Activated CD4-positive, alpha-beta memory T cell treated with anti-CD3 and anti-CD28 coated beads for 36 hours (primary cell): ENCODE measurements at regions not wholly inside any gene's neighbourhood (a gene's known extent, or its start where the extent isn't known, plus 50 kb on each side); places are given as distances from the start of the nearest gene placed in this dataset.

Experiments used
- CTCF ChIA-PET: fragments of 350-600 bp; sonication (Branson Sonifier 250); formaldehyde crosslinking; loops from one replicate; lab custom pipeline; 2021; ENCODE audit warnings: antibody characterized with exemption, inconsistent platforms; lab: Charles Lee
- POLR2A ChIA-PET: fragments of 350-600 bp; sonication (Branson Sonifier 250); formaldehyde crosslinking; loops from one replicate; lab custom pipeline; 2021; ENCODE audit warnings: antibody characterized with exemption; lab: Charles Lee
- DNase-seq: peaks from one replicate; pipeline ENCODE4 v3.0.0-alpha.2; 2020
- H3K27ac Mint-ChIP-seq: one replicate; pipeline ENCODE4 v1.8.0; 2021; ENCODE audit warnings: mixed read lengths
- H3K27me3 Mint-ChIP-seq: one replicate; pipeline ENCODE4 v1.8.0; 2021; ENCODE audit warnings: mixed read lengths
- H3K36me3 Mint-ChIP-seq: one replicate; pipeline ENCODE4 v1.8.0; 2021; ENCODE audit warnings: mixed read lengths
- H3K4me1 Mint-ChIP-seq: one replicate; pipeline ENCODE4 v1.8.0; 2021; ENCODE audit warnings: low read depth, mixed read lengths
- H3K4me3 Mint-ChIP-seq: one replicate; pipeline ENCODE4 v1.8.0; 2021; ENCODE audit warnings: mild to moderate bottlenecking, mixed read lengths
- H3K9me3 Mint-ChIP-seq: one replicate; pipeline ENCODE4 v1.8.0; 2021; ENCODE audit warnings: mixed read lengths
- intact Hi-C: fragments of 100-400 bp; cut with micrococcal nuclease; formaldehyde crosslinking; loops from one replicate; pipeline ENCODE4 v1.15.1; 2023

DNA sequence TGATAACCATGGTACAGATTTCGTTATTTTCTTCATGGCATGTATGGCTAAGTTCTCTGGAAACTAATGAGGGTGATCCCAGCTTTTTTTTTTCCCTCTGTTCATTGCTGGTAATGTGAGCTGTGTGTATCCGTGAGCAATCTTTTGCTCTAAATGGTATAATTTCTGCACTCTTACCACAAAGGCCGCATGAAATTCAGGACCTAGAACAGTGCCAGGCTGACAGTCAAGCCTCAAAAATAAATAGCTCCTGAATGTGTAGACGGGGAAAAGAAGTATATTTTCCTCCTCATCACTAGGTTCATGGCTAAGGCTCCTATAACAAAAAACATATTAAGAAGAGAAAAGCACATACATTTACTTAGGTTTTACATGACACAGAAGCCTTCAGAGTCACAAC lies 140.2 kb upstream of the RMST start:
- Mint-ChIP-seq H3K4me3 (no peak overlapping the region), H3K9me3 (no peaks in the 10 kb centered on the region), H3K27me3 (peaks cover 6% of the 10 kb centered on the region), H3K27ac (no peak overlapping the region), H3K4me1 (no peaks in the 10 kb centered on the region), H3K36me3 (no peaks in the 10 kb centered on the region)
- CTCF ChIA-PET = no interaction called here
- no peak for DNase-seq
- POLR2A ChIA-PET = no interaction called here
- intact Hi-C loops = no loop called here

DNA sequence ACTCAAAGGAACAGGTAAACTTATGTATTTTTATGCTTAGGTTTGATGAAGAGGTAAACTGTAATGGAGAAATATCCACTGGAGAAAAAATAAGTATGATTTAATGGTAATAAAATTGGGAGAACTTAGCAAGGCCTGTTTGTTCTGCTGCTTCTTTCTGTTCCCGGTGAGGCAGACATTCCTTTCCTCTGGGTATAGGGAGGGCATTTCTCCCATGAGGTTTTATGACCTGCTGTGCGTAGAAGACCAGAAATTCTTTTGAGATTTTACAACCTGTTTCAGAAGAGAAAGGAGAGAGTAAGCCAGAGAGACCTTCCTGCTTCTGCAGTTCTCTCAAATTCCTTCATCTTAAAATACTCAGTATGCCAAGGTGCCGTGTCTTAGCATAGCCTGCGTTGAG lies 139.4 kb upstream of the RMST start:
- H3K27me3 Mint-ChIP-seq = peaks cover 6% of the 10 kb centered on the region
- POLR2A ChIA-PET = no interaction called here
- H3K4me1 Mint-ChIP-seq = no peaks in the 10 kb centered on the region
- intact Hi-C loops = no loop called here
- CTCF ChIA-PET = no interaction called here
- H3K4me3 Mint-ChIP-seq = no peak overlapping the region
- no peak for DNase-seq
- no peaks in the 10 kb centered on the region for H3K36me3 Mint-ChIP-seq
- H3K27ac Mint-ChIP-seq = no peak overlapping the region
- H3K9me3 Mint-ChIP-seq = no peaks in the 10 kb centered on the region

DNA sequence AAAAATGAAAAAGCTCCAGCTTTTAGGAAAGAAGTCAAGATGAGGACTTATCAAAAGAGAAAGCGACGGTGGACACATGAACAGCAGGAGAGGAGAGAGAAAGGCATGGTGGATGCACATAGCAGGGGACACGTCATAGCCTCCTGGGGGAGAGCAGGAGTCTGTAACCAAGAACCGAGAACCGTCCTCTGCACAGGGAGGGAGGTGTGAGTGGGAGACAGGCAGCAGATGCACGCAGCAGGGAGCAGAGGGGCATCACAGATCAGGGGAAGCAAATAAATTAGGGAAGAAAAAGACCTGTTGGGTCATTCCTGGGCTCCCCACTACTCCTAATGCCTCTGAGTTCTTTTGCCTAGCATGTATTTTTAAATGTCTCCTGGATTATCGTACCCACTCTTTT lies 138.1 kb upstream of the RMST start:
- Mint-ChIP-seq H3K27me3 (peaks cover 7% of the 10 kb centered on the region), H3K36me3 (no peaks in the 10 kb centered on the region), H3K4me3 (no peak overlapping the region), H3K9me3 (no peaks in the 10 kb centered on the region), H3K4me1 (no peaks in the 10 kb centered on the region), H3K27ac (no peak overlapping the region)
- CTCF ChIA-PET = no interaction called here
- POLR2A ChIA-PET = no interaction called here
- intact Hi-C loops = no loop called here
- no peak for DNase-seq

DNA sequence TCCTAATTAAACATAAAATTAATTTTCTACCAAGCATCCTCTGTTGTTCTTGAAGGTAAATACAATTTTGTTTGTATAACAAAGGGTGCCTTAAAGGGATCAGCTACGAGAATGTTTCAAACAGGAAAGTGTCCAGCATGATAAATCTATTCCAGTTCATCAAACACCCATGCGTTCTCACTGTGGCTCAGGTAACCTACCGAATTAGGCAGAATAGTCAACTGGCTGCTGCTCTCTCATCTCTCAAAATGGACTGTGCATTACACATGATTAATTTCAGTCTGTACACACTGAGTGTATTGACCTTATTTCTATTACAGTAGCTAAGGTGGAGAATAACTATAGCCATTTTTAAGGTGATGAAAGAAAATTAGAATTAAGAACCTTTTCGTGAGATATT lies 127.5 kb upstream of the RMST start:
- Mint-ChIP-seq H3K4me1 (peaks cover 5% of the 10 kb centered on the region), H3K36me3 (no peaks in the 10 kb centered on the region), H3K9me3 (no peaks in the 10 kb centered on the region), H3K27ac (no peak overlapping the region), H3K4me3 (no peak overlapping the region), H3K27me3 (peaks cover 21% of the 10 kb centered on the region)
- no peak for DNase-seq
- intact Hi-C loops = no loop called here
- POLR2A ChIA-PET = no interaction called here
- CTCF ChIA-PET = no interaction called here

DNA sequence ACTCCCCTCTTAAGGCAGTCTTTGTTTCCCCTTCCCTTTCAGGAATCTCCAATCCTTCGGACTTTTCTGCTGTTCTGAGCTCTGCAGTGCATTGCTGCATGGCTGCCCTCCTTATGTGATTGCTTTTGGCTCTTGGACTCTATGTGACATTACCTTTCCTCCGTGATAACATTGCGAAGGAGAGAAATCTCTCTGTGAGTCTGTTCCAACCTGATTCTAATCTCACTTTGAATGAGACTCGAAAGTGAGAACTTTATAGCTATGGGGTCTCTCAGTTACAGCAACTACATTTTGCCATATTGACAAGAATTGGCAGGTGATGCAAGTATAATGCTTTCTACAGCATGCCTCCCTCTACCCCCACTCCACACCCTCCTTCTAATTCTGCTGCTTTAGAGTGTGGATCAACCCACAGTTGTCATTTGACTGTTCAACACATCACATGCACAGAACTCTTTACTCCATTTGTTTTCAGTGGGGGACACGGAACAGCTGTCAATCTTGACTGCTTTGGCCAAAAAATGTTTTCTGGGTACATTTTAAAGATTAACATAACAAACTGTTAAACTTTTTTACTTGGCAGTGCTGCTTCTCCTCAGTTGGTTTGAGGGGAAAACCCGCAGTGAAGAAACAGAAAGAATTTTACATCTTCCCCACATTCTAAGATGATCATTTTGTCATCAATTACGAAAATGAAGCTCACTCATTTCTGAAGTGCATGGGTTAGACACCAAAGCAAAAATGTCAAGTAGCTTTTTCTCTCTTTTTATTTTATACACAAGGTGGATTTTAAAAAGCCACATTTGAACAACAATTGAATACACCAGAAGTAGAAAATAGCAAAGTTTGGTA lies 125.5 kb upstream of the RMST start:
- Mint-ChIP-seq H3K4me1 (peaks cover 5% of the 10 kb centered on the region), H3K36me3 (no peaks in the 10 kb centered on the region), H3K27ac (no peak overlapping the region), H3K9me3 (no peaks in the 10 kb centered on the region), H3K4me3 (no peak overlapping the region), H3K27me3 (peaks cover 21% of the 10 kb centered on the region)
- ChIA-PET POLR2A (no interaction called here), CTCF (no interaction called here)
- no peak for DNase-seq
- intact Hi-C loops = no loop called here

DNA sequence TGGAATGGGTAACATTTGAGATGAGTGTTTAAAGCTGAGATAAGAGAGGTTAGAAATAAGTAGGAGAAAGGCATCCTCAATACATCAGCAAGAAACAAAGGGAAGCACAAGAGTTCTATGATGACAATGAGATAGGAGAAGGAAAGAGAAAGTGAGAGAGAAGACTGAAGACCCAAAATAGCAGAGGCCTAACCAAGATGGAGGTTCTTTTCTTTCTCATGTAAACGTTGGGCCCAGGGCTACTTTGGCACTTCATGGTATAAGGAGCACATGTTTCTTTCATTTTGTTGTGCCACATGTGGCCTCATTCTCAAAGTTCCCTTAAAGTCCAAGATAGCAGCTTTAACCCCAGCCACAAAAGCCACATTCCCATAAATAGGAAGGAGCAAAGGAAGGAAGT lies 120.5 kb upstream of the RMST start:
- intact Hi-C loops = no loop called here
- ChIA-PET CTCF (no interaction called here), POLR2A (no interaction called here)
- peaks cover 16% of the 10 kb centered on the region for H3K27me3 Mint-ChIP-seq
- no peaks in the 10 kb centered on the region for H3K9me3 Mint-ChIP-seq
- no peak for DNase-seq
- H3K36me3 Mint-ChIP-seq = no peaks in the 10 kb centered on the region
- no peak overlapping the region for H3K27ac Mint-ChIP-seq
- H3K4me1 Mint-ChIP-seq = peaks cover 2% of the 10 kb centered on the region
- no peak overlapping the region for H3K4me3 Mint-ChIP-seq

DNA sequence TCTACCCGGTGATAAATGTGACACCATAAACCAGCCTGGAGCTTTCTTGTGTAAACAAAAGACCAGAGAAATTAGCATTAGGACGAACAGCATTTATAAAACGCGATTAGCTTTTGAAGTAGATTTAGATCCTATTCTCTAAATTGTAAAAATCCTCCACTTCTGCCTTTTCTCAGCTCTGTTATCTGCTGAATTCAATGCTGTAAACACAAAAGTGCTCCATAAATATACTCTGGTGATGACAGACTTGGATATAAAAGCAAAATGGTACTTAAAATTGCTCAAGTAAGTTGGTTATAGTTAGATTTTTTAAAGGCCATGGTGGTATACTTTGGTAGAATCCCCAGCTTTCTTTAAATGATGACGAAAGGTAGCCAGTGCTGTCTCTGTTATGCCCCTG lies 114.6 kb upstream of the RMST start:
- no peaks in the 10 kb centered on the region for H3K9me3 Mint-ChIP-seq
- intact Hi-C loops = no loop called here
- ChIA-PET CTCF (no interaction called here), POLR2A (no interaction called here)
- H3K27ac Mint-ChIP-seq = no peak overlapping the region
- H3K36me3 Mint-ChIP-seq = no peaks in the 10 kb centered on the region
- DNase-seq = no peak
- no peaks in the 10 kb centered on the region for H3K4me1 Mint-ChIP-seq
- no peak overlapping the region for H3K4me3 Mint-ChIP-seq
- H3K27me3 Mint-ChIP-seq = peaks cover 2% of the 10 kb centered on the region

DNA sequence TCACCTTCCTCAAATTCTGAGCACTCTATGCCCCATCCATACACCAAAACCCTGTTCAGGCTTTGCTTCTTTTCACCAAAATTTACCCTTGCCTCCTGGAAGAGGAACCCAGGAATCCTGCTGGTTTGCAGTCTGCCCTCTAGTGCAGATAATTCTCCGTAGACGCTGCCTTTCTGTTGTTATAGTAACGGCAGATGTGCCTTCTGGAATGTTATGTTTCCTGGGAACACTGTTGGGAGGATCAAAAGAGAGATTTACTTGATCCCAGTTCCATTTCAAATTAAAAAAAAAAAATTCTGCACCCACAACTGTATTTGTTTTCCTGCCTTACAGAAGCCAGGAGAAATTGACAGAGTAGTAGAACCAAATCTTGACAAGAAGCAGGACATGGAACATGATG lies 104.2 kb upstream of the RMST start:
- Mint-ChIP-seq H3K27me3 (no peaks in the 10 kb centered on the region), H3K4me3 (no peak overlapping the region), H3K36me3 (no peaks in the 10 kb centered on the region), H3K27ac (no peak overlapping the region), H3K9me3 (no peaks in the 10 kb centered on the region), H3K4me1 (no peaks in the 10 kb centered on the region)
- CTCF ChIA-PET = interaction anchor here (0.7 kb wide), 1 partner anchor 204 kb away, joined by 3 read pairs; no protein-coding TSS in a partner anchor
- intact Hi-C loops = no loop called here
- POLR2A ChIA-PET = no interaction called here
- no peak for DNase-seq

DNA sequence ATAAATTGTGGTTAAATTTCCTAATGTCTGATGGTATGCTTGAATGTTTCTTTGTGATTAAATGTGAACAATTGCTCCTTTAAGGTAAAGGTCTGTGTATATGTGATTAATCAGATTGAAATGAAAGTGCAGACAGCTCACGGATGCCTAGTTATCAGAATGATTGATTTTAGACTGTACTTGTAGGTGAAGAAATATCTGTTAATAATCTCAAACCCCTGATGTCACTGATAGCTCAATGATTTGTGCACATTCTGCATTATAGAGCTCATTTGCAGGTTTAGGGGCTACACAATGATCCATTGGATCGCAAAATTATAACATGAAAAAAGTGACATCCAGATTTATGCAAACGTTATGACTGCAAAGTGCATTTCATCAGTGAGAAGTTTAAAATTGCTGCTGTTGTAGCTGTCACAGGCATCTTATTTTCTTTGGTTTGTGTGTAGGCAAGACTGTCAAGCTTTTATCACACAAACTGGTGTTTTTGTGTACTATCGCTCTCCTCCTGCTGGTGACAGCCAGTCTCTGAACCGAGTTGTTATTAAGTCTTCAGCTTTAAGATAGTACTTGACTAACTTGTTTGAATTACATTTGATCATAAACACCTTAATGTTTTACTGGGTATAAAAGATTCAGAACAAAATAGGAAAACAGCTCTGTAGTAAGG lies 103.4 kb upstream of the RMST start:
- ChIA-PET POLR2A (no interaction called here), CTCF (interaction anchor here (0.6 to 0.7 kb wide), 2 partner anchors 48 to 205 kb away, joined by 3 read pairs; no protein-coding TSS in a partner anchor)
- Mint-ChIP-seq H3K9me3 (no peaks in the 10 kb centered on the region), H3K36me3 (no peaks in the 10 kb centered on the region), H3K27ac (no peak overlapping the region), H3K4me1 (no peaks in the 10 kb centered on the region), H3K4me3 (no peak overlapping the region), H3K27me3 (no peaks in the 10 kb centered on the region)
- intact Hi-C loops = no loop called here
- DNase-seq = no peak

DNA sequence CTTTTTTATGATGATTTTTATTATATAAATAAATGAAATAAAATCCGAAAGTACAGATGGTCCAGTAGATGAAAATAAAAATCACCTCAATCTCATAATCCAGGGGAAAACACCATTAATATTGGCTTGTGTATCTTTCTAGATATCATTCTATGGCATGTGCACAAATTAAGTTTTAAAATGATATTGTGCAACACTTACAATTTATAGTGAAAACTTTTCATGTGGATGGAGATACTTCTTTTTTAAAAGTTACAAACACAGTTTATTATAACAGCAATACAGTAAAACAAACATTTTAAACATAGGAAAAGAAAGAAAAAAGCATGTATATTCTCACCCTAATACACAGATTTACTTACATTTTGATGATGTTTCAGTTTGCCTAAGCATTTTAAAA lies 98.9 kb upstream of the RMST start:
- CTCF ChIA-PET = no interaction called here

DNA sequence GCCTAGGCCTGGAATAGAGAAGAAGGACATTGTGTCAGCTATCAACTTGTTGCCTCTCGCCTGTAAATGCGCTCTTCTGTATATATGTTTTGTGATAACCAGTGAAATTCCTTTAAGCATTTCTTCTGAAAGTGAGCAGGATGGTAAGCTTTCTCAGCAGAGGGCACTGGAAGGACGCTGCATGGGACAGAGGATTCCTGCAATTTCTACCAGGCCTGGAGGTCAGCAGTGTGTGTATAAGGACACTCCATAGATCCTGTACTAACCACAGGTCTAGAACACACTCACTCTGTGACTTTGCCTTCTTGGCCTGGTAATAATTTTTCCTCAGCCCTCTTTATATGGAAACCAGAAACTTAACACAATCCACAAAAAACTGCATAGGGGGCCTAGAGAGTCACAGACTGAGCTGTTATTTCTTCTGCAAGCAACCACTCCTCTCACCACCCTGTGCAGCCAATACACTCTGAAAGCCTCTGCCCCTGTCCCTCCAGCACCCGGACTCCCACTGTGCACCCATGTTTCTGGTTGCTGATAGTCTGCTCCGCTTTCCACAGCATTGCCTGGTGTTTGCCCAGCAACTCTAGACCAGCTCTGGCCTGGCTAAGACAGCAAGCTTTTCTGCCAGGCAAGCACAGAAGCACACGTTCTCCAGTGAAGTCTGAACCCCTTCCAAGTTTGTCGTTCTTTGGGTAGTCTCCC lies 94.0 kb upstream of the RMST start:
- intact Hi-C loops = no loop called here
- CTCF ChIA-PET = no interaction called here

More for the DNA sequence above, 98.9 kb upstream of the RMST start:
- no peaks in the 10 kb centered on the region for H3K36me3 Mint-ChIP-seq
- H3K27me3 Mint-ChIP-seq = peaks cover 7% of the 10 kb centered on the region
- intact Hi-C loops = no loop called here
- H3K4me1 Mint-ChIP-seq = no peaks in the 10 kb centered on the region
- H3K27ac Mint-ChIP-seq = no peak overlapping the region
- no peak overlapping the region for H3K4me3 Mint-ChIP-seq
- POLR2A ChIA-PET = no interaction called here
- H3K9me3 Mint-ChIP-seq = no peaks in the 10 kb centered on the region
- DNase-seq = no peak

DNA sequence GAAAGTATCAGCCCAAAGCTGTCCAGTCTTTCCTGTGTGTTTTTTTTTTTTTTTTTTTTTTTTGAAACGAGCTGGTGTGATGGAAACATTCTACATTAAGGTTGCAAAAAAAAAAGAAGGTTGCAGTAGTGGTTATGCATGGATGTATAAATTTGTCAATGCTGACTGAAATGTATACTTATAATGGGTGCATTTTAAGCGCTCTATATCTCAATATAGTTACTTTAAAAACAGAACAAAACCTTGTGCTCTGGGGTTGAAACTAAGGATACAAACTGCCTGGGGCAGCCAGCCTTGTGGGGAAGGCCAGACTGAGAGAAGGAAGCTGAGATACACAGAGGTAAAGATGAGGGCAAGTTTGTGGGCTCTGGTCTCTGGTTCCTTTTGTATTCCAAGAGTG lies 87.3 kb upstream of the RMST start:
- POLR2A ChIA-PET = no interaction called here
- Mint-ChIP-seq H3K4me1 (no peaks in the 10 kb centered on the region), H3K27ac (no peak overlapping the region), H3K9me3 (no peaks in the 10 kb centered on the region), H3K4me3 (no peak overlapping the region), H3K27me3 (peaks cover 1% of the 10 kb centered on the region), H3K36me3 (no peaks in the 10 kb centered on the region)
- no peak for DNase-seq
- CTCF ChIA-PET = no interaction called here
- intact Hi-C loops = no loop called here

More for the DNA sequence above, 94.0 kb upstream of the RMST start:
- Mint-ChIP-seq H3K4me3 (no peak overlapping the region), H3K27ac (no peak overlapping the region), H3K27me3 (peaks cover 7% of the 10 kb centered on the region), H3K4me1 (no peaks in the 10 kb centered on the region), H3K9me3 (no peaks in the 10 kb centered on the region), H3K36me3 (no peaks in the 10 kb centered on the region)
- POLR2A ChIA-PET = no interaction called here
- DNase-seq = no peak
